GM06990 (cell line): ENCODE measurements at regions not wholly inside any gene's neighbourhood (a gene's known extent, or its start where the extent isn't known, plus 50 kb on each side); places are given as distances from the start of the nearest gene placed in this dataset.
"Not testable (repeated sequence)": the region's sequence is repeated elsewhere in the genome, so short reads cannot be mapped to it uniquely, and the experiment has no call there.

Experiments used
- DNase-seq: peaks from one replicate; pipeline ENCODE4 v3.0.0-alpha.2; 2011; ENCODE audit not compliant: insufficient read length; ENCODE audit errors: extremely low read depth
- H3K27me3 ChIP-seq: replicated peaks from 2 replicates; pipeline ENCODE4 v1.6.0; 2011; ENCODE audit warnings: low read length; ENCODE audit not compliant: control insufficient read depth, insufficient read depth
- H3K36me3 ChIP-seq: 2 replicates; pipeline ENCODE4 v1.5.1; 2011; ENCODE audit warnings: low read length; ENCODE audit not compliant: control insufficient read depth, insufficient read depth
- H3K4me3 ChIP-seq: replicated peaks from 2 replicates; pipeline ENCODE4 v1.5.1; 2011; ENCODE audit warnings: low read depth, mild to moderate bottlenecking, control low read depth, low read length
- CTCF ChIP-seq: IDR thresholded peaks from 2 replicates; pipeline ENCODE4 v1.5.1; 2011; ENCODE audit warnings: low read length, control low read depth, mild to moderate bottlenecking, inconsistent platforms; ENCODE audit not compliant: insufficient read depth, poor library complexity, severe bottlenecking

- Histone ChIP-seq H3K27me3 (no peaks in the 10 kb centered on the region; the same call in none of the 2 replicates), H3K4me3 (no peak overlapping the region), H3K36me3 (no peaks in the 10 kb centered on the region)
- DNase-seq: no peak
- TF ChIP-seq CTCF: no peak
Measured at GRCh38 chr2:3034856-3035255, 342.8 kb downstream of the EIPR1 start.

- Histone ChIP-seq H3K4me3 (no peak overlapping the region), H3K27me3 (no peaks in the 10 kb centered on the region; the same call in none of the 2 replicates), H3K36me3 (no peaks in the 10 kb centered on the region)
- no peak for DNase-seq
- no peak for TF ChIP-seq CTCF
Measured at GRCh38 chr2:3034396-3034795, 343.2 kb downstream of the EIPR1 start.

GRCh38 chr2:3033315-3033714 lies 344.3 kb downstream of the EIPR1 start:
- H3K27me3 ChIP-seq: no peaks in the 10 kb centered on the region; the same call in none of the 2 replicates
- no peak overlapping the region for H3K4me3 ChIP-seq
- TF ChIP-seq CTCF: no peak
- no peaks in the 10 kb centered on the region for H3K36me3 ChIP-seq
- DNase-seq: no peak

- H3K27me3 ChIP-seq, H3K4me3 ChIP-seq, H3K36me3 ChIP-seq, DNase-seq: not testable (repeated sequence)
Measured at GRCh38 chr2:3030791-3031190, 346.8 kb downstream of the EIPR1 start.

GRCh38 chr2:3025984-3026383 lies 351.6 kb downstream of the EIPR1 start:
- Histone ChIP-seq H3K36me3 (no peaks in the 10 kb centered on the region), H3K27me3 (no peaks in the 10 kb centered on the region), H3K4me3 (no peak overlapping the region)
- no peak for TF ChIP-seq CTCF
- no peak for DNase-seq

- H3K36me3 ChIP-seq: no peaks in the 10 kb centered on the region
- H3K4me3 ChIP-seq: no peak overlapping the region
- DNase-seq: no peak
- H3K27me3 ChIP-seq: no peaks in the 10 kb centered on the region
- no peak for TF ChIP-seq CTCF
Measured at GRCh38 chr2:3025261-3025660, 352.4 kb downstream of the EIPR1 start.
